Dendritic cell treated with granulocyte-macrophage colony-stimulating factor and Interleukin-4, amounts not matched to agents 40 ng/mL and 50 ng/mL, for 4 days (primary cell): ENCODE measurements at regions not wholly inside any gene's neighbourhood (a gene's known extent, or its start where the extent isn't known, plus 50 kb on each side); places are given as distances from the start of the nearest gene placed in this dataset.
"Not testable (repeated sequence)": the region's sequence is repeated elsewhere in the genome, so short reads cannot be mapped to it uniquely, and the experiment has no call there.

Source experiments
- H3K27ac Mint-ChIP-seq: one replicate; pipeline ENCODE4 v1.8.0; 2022; ENCODE audit warnings: mild to moderate bottlenecking, mixed read lengths
- H3K27me3 Mint-ChIP-seq: one replicate; pipeline ENCODE4 v1.8.0; 2022; ENCODE audit warnings: mild to moderate bottlenecking, mixed read lengths
- H3K36me3 Mint-ChIP-seq: one replicate; pipeline ENCODE4 v1.8.0; 2022; ENCODE audit warnings: low read depth, mixed read lengths
- H3K4me1 Mint-ChIP-seq: one replicate; pipeline ENCODE4 v1.8.0; 2022; ENCODE audit warnings: low read depth, mixed read lengths
- H3K4me3 Mint-ChIP-seq: one replicate; pipeline ENCODE4 v1.8.0; 2022; ENCODE audit warnings: mild to moderate bottlenecking, moderate library complexity, mixed read lengths
- H3K9me3 Mint-ChIP-seq: one replicate; pipeline ENCODE4 v1.8.0; 2022; ENCODE audit warnings: mixed read lengths
- intact Hi-C: fragments of 100-400 bp; cut with micrococcal nuclease; formaldehyde crosslinking; loops from one replicate; pipeline ENCODE4 v1.15.0; 2022

GRCh38 chr1:177413982-177414596, 243.3 kb downstream of the BRINP2 start:
- intact Hi-C loops = no loop called here
- H3K4me1 Mint-ChIP-seq = no peaks in the 10 kb centered on the region
- no peaks in the 10 kb centered on the region for H3K36me3 Mint-ChIP-seq
- no peak overlapping the region for H3K4me3 Mint-ChIP-seq
- no peaks in the 10 kb centered on the region for H3K9me3 Mint-ChIP-seq
- H3K27ac Mint-ChIP-seq = no peak overlapping the region
- H3K27me3 Mint-ChIP-seq = no peaks in the 10 kb centered on the region

- intact Hi-C loops = no loop called here
- Mint-ChIP-seq H3K27ac (no peak overlapping the region), H3K4me3 (no peak overlapping the region), H3K27me3 (no peaks in the 10 kb centered on the region), H3K9me3 (peaks cover 19% of the 10 kb centered on the region), H3K36me3 (no peaks in the 10 kb centered on the region), H3K4me1 (no peaks in the 10 kb centered on the region)
Measured at GRCh38 chr1:177411381-177411780, 240.6 kb downstream of the BRINP2 start.

- intact Hi-C loops = no loop called here
- Mint-ChIP-seq H3K36me3 (no peaks in the 10 kb centered on the region), H3K27ac (no peak overlapping the region), H3K4me1 (no peaks in the 10 kb centered on the region), H3K9me3 (peaks cover 21% of the 10 kb centered on the region), H3K4me3 (no peak overlapping the region), H3K27me3 (no peaks in the 10 kb centered on the region)
Measured at GRCh38 chr1:177410179-177410766, 239.5 kb downstream of the BRINP2 start.

- H3K9me3 Mint-ChIP-seq = peaks cover 21% of the 10 kb centered on the region
- H3K4me3 Mint-ChIP-seq, H3K4me1 Mint-ChIP-seq, intact Hi-C loops, H3K36me3 Mint-ChIP-seq, H3K27ac Mint-ChIP-seq, H3K27me3 Mint-ChIP-seq: not testable (repeated sequence)
Measured at GRCh38 chr1:177406323-177406722, 235.6 kb downstream of the BRINP2 start.

GRCh38 chr1:177392336-177392735, 221.6 kb downstream of the BRINP2 start:
- Mint-ChIP-seq H3K36me3 (no peaks in the 10 kb centered on the region), H3K9me3 (peaks cover 29% of the 10 kb centered on the region), H3K27ac (no peak overlapping the region), H3K27me3 (no peaks in the 10 kb centered on the region), H3K4me1 (no peaks in the 10 kb centered on the region), H3K4me3 (no peak overlapping the region)
- intact Hi-C loops = no loop called here

GRCh38 chr1:177385760-177386698, 215.3 kb downstream of the BRINP2 start:
- Mint-ChIP-seq H3K4me3 (no peak overlapping the region), H3K36me3 (no peaks in the 10 kb centered on the region), H3K27me3 (no peaks in the 10 kb centered on the region), H3K4me1 (no peaks in the 10 kb centered on the region), H3K9me3 (peaks cover 25% of the 10 kb centered on the region), H3K27ac (no peak overlapping the region)
- intact Hi-C loops = no loop called here

GRCh38 chr1:177384461-177384860, 213.7 kb downstream of the BRINP2 start:
- Mint-ChIP-seq H3K36me3 (no peaks in the 10 kb centered on the region), H3K4me1 (no peaks in the 10 kb centered on the region), H3K4me3 (no peak overlapping the region), H3K27ac (no peak overlapping the region), H3K9me3 (peaks cover 24% of the 10 kb centered on the region), H3K27me3 (no peaks in the 10 kb centered on the region)
- intact Hi-C loops = no loop called here

GRCh38 chr1:177383715-177384114, 213.0 kb downstream of the BRINP2 start:
- H3K27ac Mint-ChIP-seq = no peak overlapping the region

GRCh38 chr1:177377866-177378265, 207.1 kb downstream of the BRINP2 start:
- no peak overlapping the region for H3K27ac Mint-ChIP-seq
- no peaks in the 10 kb centered on the region for H3K27me3 Mint-ChIP-seq
- H3K36me3 Mint-ChIP-seq = no peaks in the 10 kb centered on the region
- intact Hi-C loops = no loop called here
- peaks cover 24% of the 10 kb centered on the region for H3K9me3 Mint-ChIP-seq
- H3K4me3 Mint-ChIP-seq = no peak overlapping the region
- no peaks in the 10 kb centered on the region for H3K4me1 Mint-ChIP-seq

More at GRCh38 chr1:177383715-177384114, 213.0 kb downstream of the BRINP2 start:
- Mint-ChIP-seq H3K4me3 (no peak overlapping the region), H3K4me1 (no peaks in the 10 kb centered on the region), H3K9me3 (peaks cover 24% of the 10 kb centered on the region), H3K27me3 (no peaks in the 10 kb centered on the region), H3K36me3 (no peaks in the 10 kb centered on the region)
- intact Hi-C loops = no loop called here

GRCh38 chr1:177368255-177368654, 197.5 kb downstream of the BRINP2 start:
- intact Hi-C loops = no loop called here
- no peak overlapping the region for H3K27ac Mint-ChIP-seq
- H3K4me3 Mint-ChIP-seq = no peak overlapping the region
- H3K4me1 Mint-ChIP-seq = no peaks in the 10 kb centered on the region
- no peaks in the 10 kb centered on the region for H3K9me3 Mint-ChIP-seq
- H3K27me3 Mint-ChIP-seq = no peaks in the 10 kb centered on the region
- H3K36me3 Mint-ChIP-seq = no peaks in the 10 kb centered on the region

- H3K27ac Mint-ChIP-seq = no peak overlapping the region
- intact Hi-C loops = no loop called here
- no peaks in the 10 kb centered on the region for H3K27me3 Mint-ChIP-seq
Measured at GRCh38 chr1:177366091-177366490, 195.3 kb downstream of the BRINP2 start.

GRCh38 chr1:177360791-177361190, 190.0 kb downstream of the BRINP2 start:
- H3K4me3 Mint-ChIP-seq = no peak overlapping the region
- H3K4me1 Mint-ChIP-seq = no peaks in the 10 kb centered on the region
- H3K36me3 Mint-ChIP-seq = no peaks in the 10 kb centered on the region
- H3K27ac Mint-ChIP-seq = no peak overlapping the region
- no peaks in the 10 kb centered on the region for H3K27me3 Mint-ChIP-seq
- intact Hi-C loops = no loop called here
- no peaks in the 10 kb centered on the region for H3K9me3 Mint-ChIP-seq

More at GRCh38 chr1:177366091-177366490, 195.3 kb downstream of the BRINP2 start:
- Mint-ChIP-seq H3K4me3 (no peak overlapping the region), H3K9me3 (no peaks in the 10 kb centered on the region), H3K4me1 (no peaks in the 10 kb centered on the region), H3K36me3 (no peaks in the 10 kb centered on the region)

GRCh38 chr1:177356674-177357435, 186.1 kb downstream of the BRINP2 start:
- Mint-ChIP-seq H3K27ac (no peak overlapping the region), H3K27me3 (no peaks in the 10 kb centered on the region), H3K4me1 (no peaks in the 10 kb centered on the region), H3K36me3 (no peaks in the 10 kb centered on the region), H3K9me3 (no peaks in the 10 kb centered on the region), H3K4me3 (no peak overlapping the region)
- intact Hi-C loops = no loop called here

- Mint-ChIP-seq H3K27ac (no peak overlapping the region), H3K27me3 (no peaks in the 10 kb centered on the region), H3K4me3 (no peak overlapping the region), H3K9me3 (no peaks in the 10 kb centered on the region), H3K36me3 (no peaks in the 10 kb centered on the region), H3K4me1 (no peaks in the 10 kb centered on the region)
- intact Hi-C loops = no loop called here
Measured at GRCh38 chr1:177355575-177355974, 184.8 kb downstream of the BRINP2 start.
